Gastroesophageal sphincter (tissue), 4 donors: ENCODE measurements at regions not wholly inside any gene's neighbourhood (a gene's known extent, or its start where the extent isn't known, plus 50 kb on each side); places are given as distances from the start of the nearest gene placed in this dataset.

Experiments used
- ATAC-seq: fragments of 150-250 bp; one replicate; pipeline ENCODE4 v1.9.1; 2016; ENCODE audit warnings: mild to moderate bottlenecking, moderate library complexity
- H3K27ac ChIP-seq, 4 donors: fragments of 200-600 bp; sonication (generic) in 3 of 4; 1 replicate in 3 of 4; 2 replicates in 1 of 4; pipeline ENCODE4 v1.5.1; 2016 to 2019
- H3K27me3 ChIP-seq: fragments of 200-600 bp; sonication (generic); one replicate; pipeline ENCODE4 v1.5.1; 2019
- H3K36me3 ChIP-seq, 2 donors: fragments of 200-600 bp; sonication (generic); one replicate each; pipeline ENCODE4 v1.5.1; 2019; ENCODE audit warnings: control low read depth in 1 of 2
- H3K4me1 ChIP-seq, 3 donors: fragments of 200-600 bp; sonication (generic); 1 replicate in 2 of 3; 2 replicates in 1 of 3; pipeline ENCODE4 v1.5.1; 2016 to 2019; ENCODE audit warnings: control low read depth in 2 of 3
- H3K4me3 ChIP-seq, 2 donors: fragments of 200-600 bp; sonication (generic); one replicate each; pipeline ENCODE4 v1.5.1; 2019; ENCODE audit warnings: mild to moderate bottlenecking in 1 of 2, moderate library complexity in 1 of 2
- H3K9me3 ChIP-seq, 3 donors: fragments of 200-600 bp; sonication (generic); one replicate each; pipeline ENCODE4 v1.5.1; 2017 to 2019; ENCODE audit warnings: control low read depth in 2 of 3
- CTCF ChIP-seq, 4 experiments: fragments of 200-600 bp in 2 of 4; fragments of 450-650 bp in 2 of 4; sonication (generic) in 1 of 4; IDR thresholded peaks; one replicate each; pipeline ENCODE4 v1.5.1; 2017 to 2019; ENCODE audit warnings: antibody characterized with exemption in 4 of 4, mild to moderate bottlenecking in 2 of 4, moderate library complexity in 2 of 4
- EP300 ChIP-seq: sonication (generic); formaldehyde crosslinking; IDR thresholded peaks from one replicate; pipeline ENCODE4 v1.6.1; 2017; ENCODE audit warnings: antibody characterized with exemption, mild to moderate bottlenecking
- POLR2A ChIP-seq, 2 donors: fragments of 450-650 bp; IDR thresholded peaks; one replicate each; pipeline ENCODE4 v1.6.1; 2017; ENCODE audit warnings: antibody characterized with exemption in 2 of 2, mild to moderate bottlenecking in 2 of 2, moderate library complexity in 1 of 2
- POLR2AphosphoS5 ChIP-seq: sonication (generic); formaldehyde crosslinking; IDR thresholded peaks from one replicate; pipeline ENCODE4 v1.6.1; 2017; ENCODE audit warnings: antibody characterized with exemption
- WGBS, 2 donors: methylation state at CpG; one replicate each; pipeline ENCODE4 v1.1.5; 2018; ENCODE audit warnings: low coverage in 1 of 2; 5-methylcytosine and 5-hydroxymethylcytosine counted together

DNA sequence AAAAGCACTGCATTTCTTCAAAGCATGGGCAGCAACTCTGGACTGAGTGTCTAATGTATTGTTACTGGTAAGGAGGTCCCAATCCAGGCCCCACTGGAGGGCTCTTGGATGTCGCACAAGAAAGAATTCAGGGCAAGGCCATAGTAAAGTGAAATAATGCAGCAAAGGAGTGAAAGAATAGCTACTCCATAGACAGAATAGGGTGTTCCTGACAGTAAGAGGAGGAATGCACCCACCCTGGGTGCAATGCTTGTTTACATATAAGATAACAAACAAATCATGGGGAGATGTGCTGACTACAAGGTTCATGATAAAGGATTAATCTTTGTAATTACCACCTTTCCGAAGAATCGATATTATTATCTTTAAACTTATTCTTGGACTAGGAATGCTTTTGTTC, 58.8 kb upstream of the ABCC4 start:
- 53 to 89% methylated on average over 2 to 3 of the region's 3 CpGs for WGBS, 2 donors
- no peaks in the 10 kb centered on the region for H3K27me3 ChIP-seq
- no peak for ATAC-seq

GRCh38 chr13:95360464-95361097, 59.3 kb upstream of the ABCC4 start:
- no peak overlapping the region for H3K4me3 ChIP-seq
- ATAC-seq: no peak
- no peaks in the 10 kb centered on the region for H3K4me1 ChIP-seq
- no peaks in the 10 kb centered on the region for H3K27me3 ChIP-seq
- 78 to 83% methylated on average over 6 to 9 of the region's 9 CpGs for WGBS, 2 donors
- peaks cover 0 to 25% (median 0%) of the 10 kb centered on the region in 3 donors for H3K9me3 ChIP-seq
- H3K27ac ChIP-seq: no peak overlapping the region
- no peaks in the 10 kb centered on the region for H3K36me3 ChIP-seq
- TF ChIP-seq EP300 (no peak), CTCF (IDR thresholded peaks at IDR 0.05) (no peak), POLR2A (IDR thresholded peaks at IDR 0.05) (no peak), POLR2AphosphoS5 (no peak)

More for the DNA sequence above, 58.8 kb upstream of the ABCC4 start:
- no peak overlapping the region for H3K4me3 ChIP-seq
- H3K9me3 ChIP-seq: peaks cover 0 to 25% (median 0%) of the 10 kb centered on the region in 3 donors
- no peaks in the 10 kb centered on the region for H3K36me3 ChIP-seq
- H3K27ac ChIP-seq: no peak overlapping the region
- no peaks in the 10 kb centered on the region for H3K4me1 ChIP-seq
- TF ChIP-seq POLR2AphosphoS5: no peak

- Histone ChIP-seq H3K4me1 (no peaks in the 10 kb centered on the region), H3K4me3 (no peak overlapping the region), H3K27ac (no peak overlapping the region), H3K27me3 (no peaks in the 10 kb centered on the region), H3K36me3 (no peaks in the 10 kb centered on the region), H3K9me3 (peaks cover 0 to 23% (median 0%) of the 10 kb centered on the region in 3 donors)
- TF ChIP-seq POLR2AphosphoS5 (no peak), POLR2A (IDR thresholded peaks at IDR 0.05) (no peak), EP300 (no peak), CTCF (IDR thresholded peaks at IDR 0.05) (no peak)
- ATAC-seq: no peak
- WGBS, 2 donors: 70 to 80% methylated on average over 2 to 3 of the region's 3 CpGs
These were observed 60.4 kb upstream of the ABCC4 start for GRCh38 chr13:95361686-95362085.

DNA sequence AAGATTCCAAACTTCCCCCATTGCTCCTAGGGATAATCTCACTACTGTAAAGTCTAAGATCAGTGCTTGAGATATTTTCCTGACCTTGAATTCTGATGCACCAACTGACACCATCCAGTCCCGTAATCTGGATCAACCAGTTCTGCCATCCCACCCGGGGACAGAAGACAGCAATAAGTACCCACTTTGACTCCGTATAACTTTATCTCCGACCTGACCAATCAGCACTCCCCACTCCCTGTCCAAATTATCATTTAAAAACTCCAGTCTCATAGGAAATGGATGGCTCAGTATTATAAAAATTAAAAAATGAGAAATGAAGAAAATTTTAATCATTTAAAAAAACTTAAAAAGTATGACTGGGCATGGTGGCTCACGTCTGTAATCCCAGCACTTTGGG, 61.4 kb upstream of the ABCC4 start:
- no peaks in the 10 kb centered on the region for H3K4me1 ChIP-seq
- 41 to 82% methylated on average over 3 to 5 of the region's 5 CpGs for WGBS, 2 donors
- no peak for ATAC-seq
- no peak overlapping the region for H3K4me3 ChIP-seq
- no peaks in the 10 kb centered on the region for H3K27me3 ChIP-seq
- H3K27ac ChIP-seq: no peak overlapping the region
- TF ChIP-seq POLR2AphosphoS5 (no peak), POLR2A (IDR thresholded peaks at IDR 0.05) (no peak), EP300 (no peak), CTCF (IDR thresholded peaks at IDR 0.05) (no peak)
- peaks cover 0 to 14% (median 0%) of the 10 kb centered on the region in 3 donors for H3K9me3 ChIP-seq
- H3K36me3 ChIP-seq: no peaks in the 10 kb centered on the region

DNA sequence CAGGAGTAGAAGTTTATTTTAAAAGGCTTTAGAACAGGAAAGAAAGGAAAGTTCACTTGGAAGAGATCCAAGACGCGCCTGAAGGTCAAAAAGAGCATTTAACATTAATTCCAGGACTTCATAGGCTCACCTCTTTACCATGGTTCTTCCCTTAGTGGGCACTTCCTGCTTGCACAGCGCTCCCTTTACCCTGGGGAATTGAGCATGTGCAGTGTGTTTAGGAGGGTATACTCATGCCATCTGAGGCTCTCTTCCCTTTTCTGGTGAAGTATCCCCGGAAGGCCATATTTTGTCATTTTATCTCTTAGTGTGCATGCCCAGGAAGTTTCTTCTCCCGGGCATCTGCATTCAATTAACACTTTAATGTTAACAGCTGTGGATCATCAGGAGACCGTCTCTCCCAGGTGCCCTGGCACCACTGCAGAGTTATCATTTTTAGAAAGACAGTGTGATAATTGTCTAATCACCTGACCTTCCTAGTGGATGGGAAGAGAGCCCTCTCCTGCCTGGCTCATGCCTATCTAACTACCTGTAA, 66.1 kb upstream of the ABCC4 start:
- Histone ChIP-seq H3K27ac (no peak overlapping the region), H3K27me3 (no peaks in the 10 kb centered on the region), H3K9me3 (peaks cover 0 to 14% (median 0%) of the 10 kb centered on the region in 3 donors), H3K36me3 (no peaks in the 10 kb centered on the region), H3K4me1 (no peaks in the 10 kb centered on the region), H3K4me3 (no peak overlapping the region)
- TF ChIP-seq POLR2AphosphoS5 (no peak), POLR2A (IDR thresholded peaks at IDR 0.05) (no peak), EP300 (no peak), CTCF (IDR thresholded peaks at IDR 0.05) (no peak)
- 45 to 49% methylated on average over 3 to 6 of the region's 6 CpGs for WGBS, 2 donors
- no peak for ATAC-seq
